ENCODE measurements at regions not wholly inside any gene's neighbourhood (a gene's known extent, or its start where the extent isn't known, plus 50 kb on each side); places are given as distances from the start of the nearest gene placed in this dataset.

GRCh38 chr3:72594615-72595215 lies 253.5 kb downstream of the SHQ1 start:
- Histone ChIP-seq H3K36me3 (ENCODE audit: control insufficient read depth, insufficient read depth, low read length) (no peaks in the 10 kb centered on the region), H3K4me1 (ENCODE audit: control insufficient read depth, insufficient read depth, low read length) (peaks cover 11% of the 10 kb centered on the region), H3K4me3 (ENCODE audit: low read length) (no peak overlapping the region), H3K27ac (ENCODE audit: low read length) (no peak overlapping the region), H3K27me3 (ENCODE audit: control insufficient read depth, insufficient read depth, low read length) (no peaks in the 10 kb centered on the region), H3K9me3 (ENCODE audit: control insufficient read depth, insufficient read depth, low read length) (no peaks in the 10 kb centered on the region)
- no CpG with 5 or more reads among the region's 3 CpGs for WGBS (ENCODE audit: insufficient coverage, insufficient read length)
- DNase-seq (ENCODE audit: low read depth, low spot score) = no peak

GRCh38 chr3:72593881-72594397 lies 254.3 kb downstream of the SHQ1 start:
- no peak overlapping the region for H3K27ac ChIP-seq (ENCODE audit: low read length)
- H3K4me1 ChIP-seq (ENCODE audit: control insufficient read depth, insufficient read depth, low read length) = peaks cover 10% of the 10 kb centered on the region
- H3K4me3 ChIP-seq (ENCODE audit: low read length) = no peak overlapping the region
- H3K27me3 ChIP-seq (ENCODE audit: control insufficient read depth, insufficient read depth, low read length) = no peaks in the 10 kb centered on the region
- no peaks in the 10 kb centered on the region for H3K36me3 ChIP-seq (ENCODE audit: control insufficient read depth, insufficient read depth, low read length)
- WGBS (ENCODE audit: insufficient coverage, insufficient read length) = no CpG with 5 or more reads among the region's 5 CpGs
- no peak for DNase-seq (ENCODE audit: low read depth, low spot score)
- H3K9me3 ChIP-seq (ENCODE audit: control insufficient read depth, insufficient read depth, low read length) = no peaks in the 10 kb centered on the region

GRCh38 chr3:72591522-72592421 lies 256.5 kb downstream of the SHQ1 start:
- WGBS (ENCODE audit: insufficient coverage, insufficient read length) = no CpG with 5 or more reads among the region's 14 CpGs
- Histone ChIP-seq H3K9me3 (ENCODE audit: control insufficient read depth, insufficient read depth, low read length) (no peaks in the 10 kb centered on the region), H3K27ac (ENCODE audit: low read length) (no peak overlapping the region), H3K27me3 (ENCODE audit: control insufficient read depth, insufficient read depth, low read length) (no peaks in the 10 kb centered on the region), H3K4me3 (ENCODE audit: low read length) (no peak overlapping the region), H3K4me1 (ENCODE audit: control insufficient read depth, insufficient read depth, low read length) (peaks cover 4% of the 10 kb centered on the region), H3K36me3 (ENCODE audit: control insufficient read depth, insufficient read depth, low read length) (no peaks in the 10 kb centered on the region)
- DNase-seq (ENCODE audit: low read depth, low spot score) = no peak

- no peaks in the 10 kb centered on the region for H3K36me3 ChIP-seq (ENCODE audit: control insufficient read depth, insufficient read depth, low read length)
- no CpG with 5 or more reads among the region's 12 CpGs for WGBS (ENCODE audit: insufficient coverage, insufficient read length)
- no peak overlapping the region for H3K27ac ChIP-seq (ENCODE audit: low read length)
- no peak overlapping the region for H3K4me3 ChIP-seq (ENCODE audit: low read length)
- H3K9me3 ChIP-seq (ENCODE audit: control insufficient read depth, insufficient read depth, low read length) = no peaks in the 10 kb centered on the region
- H3K27me3 ChIP-seq (ENCODE audit: control insufficient read depth, insufficient read depth, low read length) = no peaks in the 10 kb centered on the region
- DNase-seq (ENCODE audit: low read depth, low spot score) = no peak
- H3K4me1 ChIP-seq (ENCODE audit: control insufficient read depth, insufficient read depth, low read length) = peaks cover 4% of the 10 kb centered on the region
Observed at GRCh38 chr3:72590732-72591221, 257.5 kb downstream of the SHQ1 start.

- Histone ChIP-seq H3K27ac (ENCODE audit: low read length) (no peak overlapping the region), H3K4me3 (ENCODE audit: low read length) (no peak overlapping the region), H3K36me3 (ENCODE audit: control insufficient read depth, insufficient read depth, low read length) (no peaks in the 10 kb centered on the region), H3K9me3 (ENCODE audit: control insufficient read depth, insufficient read depth, low read length) (no peaks in the 10 kb centered on the region), H3K4me1 (ENCODE audit: control insufficient read depth, insufficient read depth, low read length) (peaks cover 5% of the 10 kb centered on the region), H3K27me3 (ENCODE audit: control insufficient read depth, insufficient read depth, low read length) (no peaks in the 10 kb centered on the region)
- no CpG with 5 or more reads among the region's 3 CpGs for WGBS (ENCODE audit: insufficient coverage, insufficient read length)
- no peak for DNase-seq (ENCODE audit: low read depth, low spot score)
Observed at GRCh38 chr3:72587282-72587681, 261.0 kb downstream of the SHQ1 start.

- Histone ChIP-seq H3K4me1 (ENCODE audit: control insufficient read depth, insufficient read depth, low read length) (peaks cover 5% of the 10 kb centered on the region), H3K4me3 (ENCODE audit: low read length) (no peak overlapping the region), H3K27ac (ENCODE audit: low read length) (no peak overlapping the region), H3K27me3 (ENCODE audit: control insufficient read depth, insufficient read depth, low read length) (no peaks in the 10 kb centered on the region), H3K9me3 (ENCODE audit: control insufficient read depth, insufficient read depth, low read length) (no peaks in the 10 kb centered on the region), H3K36me3 (ENCODE audit: control insufficient read depth, insufficient read depth, low read length) (no peaks in the 10 kb centered on the region)
- DNase-seq (ENCODE audit: low read depth, low spot score) = no peak
- WGBS (ENCODE audit: insufficient coverage, insufficient read length) = no CpG with 5 or more reads among the region's 7 CpGs
Observed at GRCh38 chr3:72586694-72587093, 261.6 kb downstream of the SHQ1 start.

GRCh38 chr3:72585966-72586365 lies 262.3 kb downstream of the SHQ1 start:
- no peak for DNase-seq (ENCODE audit: low read depth, low spot score)
- Histone ChIP-seq H3K4me3 (ENCODE audit: low read length) (no peak overlapping the region), H3K27me3 (ENCODE audit: control insufficient read depth, insufficient read depth, low read length) (no peaks in the 10 kb centered on the region), H3K27ac (ENCODE audit: low read length) (no peak overlapping the region), H3K9me3 (ENCODE audit: control insufficient read depth, insufficient read depth, low read length) (no peaks in the 10 kb centered on the region), H3K36me3 (ENCODE audit: control insufficient read depth, insufficient read depth, low read length) (no peaks in the 10 kb centered on the region), H3K4me1 (ENCODE audit: control insufficient read depth, insufficient read depth, low read length) (peaks cover 5% of the 10 kb centered on the region)
- WGBS (ENCODE audit: insufficient coverage, insufficient read length) = no CpG with 5 or more reads among the region's 4 CpGs

GRCh38 chr3:72584262-72584661 lies 264.0 kb downstream of the SHQ1 start:
- Histone ChIP-seq H3K27ac (ENCODE audit: low read length) (no peak overlapping the region), H3K27me3 (ENCODE audit: control insufficient read depth, insufficient read depth, low read length) (no peaks in the 10 kb centered on the region), H3K4me1 (ENCODE audit: control insufficient read depth, insufficient read depth, low read length) (peaks cover 3% of the 10 kb centered on the region; the same call in 1 of the 2 replicates), H3K4me3 (ENCODE audit: low read length) (no peak overlapping the region), H3K9me3 (ENCODE audit: control insufficient read depth, insufficient read depth, low read length) (no peaks in the 10 kb centered on the region), H3K36me3 (ENCODE audit: control insufficient read depth, insufficient read depth, low read length) (no peaks in the 10 kb centered on the region)
- WGBS (ENCODE audit: insufficient coverage, insufficient read length) = no CpG with 5 or more reads among the region's 2 CpGs
- DNase-seq (ENCODE audit: low read depth, low spot score) = no peak

- Histone ChIP-seq H3K27ac (ENCODE audit: low read length) (no peak overlapping the region), H3K4me1 (ENCODE audit: control insufficient read depth, insufficient read depth, low read length) (peaks cover 3% of the 10 kb centered on the region; the same call in 1 of the 2 replicates), H3K27me3 (ENCODE audit: control insufficient read depth, insufficient read depth, low read length) (no peaks in the 10 kb centered on the region), H3K36me3 (ENCODE audit: control insufficient read depth, insufficient read depth, low read length) (no peaks in the 10 kb centered on the region), H3K4me3 (ENCODE audit: low read length) (no peak overlapping the region), H3K9me3 (ENCODE audit: control insufficient read depth, insufficient read depth, low read length) (no peaks in the 10 kb centered on the region)
- DNase-seq (ENCODE audit: low read depth, low spot score) = no peak
- WGBS (ENCODE audit: insufficient coverage, insufficient read length) = no CpG with 5 or more reads among the region's 7 CpGs
Observed at GRCh38 chr3:72582963-72583362, 265.3 kb downstream of the SHQ1 start.

- H3K4me1 ChIP-seq (ENCODE audit: control insufficient read depth, insufficient read depth, low read length) = peaks cover 3% of the 10 kb centered on the region; the same call in 1 of the 2 replicates
- no peak for DNase-seq (ENCODE audit: low read depth, low spot score)
- no peak overlapping the region for H3K27ac ChIP-seq (ENCODE audit: low read length)
- WGBS (ENCODE audit: insufficient coverage, insufficient read length) = no CpG with 5 or more reads among the region's 6 CpGs
- no peak overlapping the region for H3K4me3 ChIP-seq (ENCODE audit: low read length)
- H3K36me3 ChIP-seq (ENCODE audit: control insufficient read depth, insufficient read depth, low read length) = no peaks in the 10 kb centered on the region
- H3K27me3 ChIP-seq (ENCODE audit: control insufficient read depth, insufficient read depth, low read length) = no peaks in the 10 kb centered on the region
- no peaks in the 10 kb centered on the region for H3K9me3 ChIP-seq (ENCODE audit: control insufficient read depth, insufficient read depth, low read length)
Observed at GRCh38 chr3:72582211-72582878, 265.9 kb downstream of the SHQ1 start.

Measured in iPS DF 6.9 (cell line).